SK-N-SH (cell line): ENCODE measurements at regions not wholly inside any gene's neighbourhood (a gene's known extent, or its start where the extent isn't known, plus 50 kb on each side); places are given as distances from the start of the nearest gene placed in this dataset.

ENCODE experiments used
- CTCF ChIA-PET: fragments of 300-600, 350-600 bp; formaldehyde crosslinking; extraction: SDS; loops from one replicate; lab custom pipeline; 2021; lab: Yijun Ruan, JAX
- POLR2A ChIA-PET: fragments of 350-600 bp; sonication (Branson Sonifier 250); formaldehyde crosslinking; extraction: SDS; loops from one replicate; lab custom pipeline; 2020; ENCODE audit warnings: antibody characterized with exemption, inconsistent platforms; lab: Yijun Ruan, JAX
- DNase-seq: peaks from one replicate; pipeline ENCODE4 v3.0.0; 2012
- H2AFZ ChIP-seq: fragments of 200-600 bp; sonication (generic); 2 replicates; pipeline ENCODE4 v1.8.1; 2016; ENCODE audit warnings: antibody characterized with exemption, mild to moderate bottlenecking, low read depth
- H3F3A ChIP-seq: fragments of 200-600 bp; sonication (generic); replicated peaks from 2 replicates; pipeline ENCODE3; 2016; ENCODE audit warnings: antibody characterized with exemption, mild to moderate bottlenecking; ENCODE audit not compliant: insufficient read depth
- H3K27ac ChIP-seq, 2 experiments: fragments of 200-500 bp in 1 of 2; fragments of 200-600 bp in 1 of 2; sonication (Bioruptor generic) in 1 of 2; sonication (generic), shearing (Covaris generic) in 1 of 2; 2 replicates each; pipeline versions ENCODE4 v1.5.1 to v1.6.1; 2014 to 2016; ENCODE audit warnings: low read depth in 2 of 2, inconsistent platforms in 1 of 2, low read length in 1 of 2, mild to moderate bottlenecking in 1 of 2, mixed read lengths in 1 of 2
- H3K27me3 ChIP-seq: fragments of 200-600 bp; sonication (generic), shearing (Covaris generic); 2 replicates; pipeline ENCODE4 v1.6.1; 2016; ENCODE audit warnings: mixed run types; ENCODE audit not compliant: insufficient read depth
- H3K36me3 ChIP-seq, 2 experiments: fragments of 200-500 bp in 1 of 2; fragments of 200-600 bp in 1 of 2; sonication (Bioruptor generic) in 1 of 2; sonication (generic) in 1 of 2; replicated peaks in 1 of 2; 2 replicates each; pipeline versions ENCODE3 to v1.5.1; 2014 to 2016; ENCODE audit warnings: low read length in 1 of 2, mild to moderate bottlenecking in 1 of 2; ENCODE audit not compliant: insufficient read depth in 2 of 2, control insufficient read depth in 1 of 2
- H3K4me1 ChIP-seq, 2 experiments: fragments of 200-500 bp in 1 of 2; fragments of 200-600 bp in 1 of 2; sonication (Bioruptor generic) in 1 of 2; sonication (generic), shearing (Covaris generic) in 1 of 2; 2 replicates each; pipeline versions ENCODE4 v1.5.1 to v1.6.1; 2014 to 2016; ENCODE audit warnings: low read depth in 1 of 2, low read length in 1 of 2, mixed run types in 1 of 2; ENCODE audit not compliant: insufficient read depth in 2 of 2, control insufficient read depth in 1 of 2
- H3K4me2 ChIP-seq: fragments of 200-600 bp; sonication (generic), shearing (Covaris generic); 2 replicates; pipeline ENCODE4 v1.6.1; 2017; ENCODE audit warnings: mixed run types
- H3K4me3 ChIP-seq, 2 experiments: fragments of 200-500 bp in 1 of 2; fragments of 200-600 bp in 1 of 2; sonication (Bioruptor generic) in 1 of 2; sonication (generic), shearing (Covaris generic) in 1 of 2; 2 replicates each; pipeline versions ENCODE4 v1.5.1 to v1.8.1; 2014 to 2016; ENCODE audit warnings: low read depth in 2 of 2, inconsistent platforms in 1 of 2, low read length in 1 of 2, mild to moderate bottlenecking in 1 of 2, mixed read lengths in 1 of 2, moderate library complexity in 1 of 2
- H3K79me2 ChIP-seq: fragments of 200-600 bp; sonication (generic); 2 replicates; pipeline ENCODE4 v1.8.1; 2017; ENCODE audit warnings: mild to moderate bottlenecking; ENCODE audit not compliant: insufficient read depth
- H3K9ac ChIP-seq: fragments of 200-600 bp; sonication (generic); 2 replicates; pipeline ENCODE4 v1.6.1; 2017; ENCODE audit warnings: mixed run types
- H3K9me2 ChIP-seq: fragments of 200-600 bp; sonication (generic); 2 replicates; pipeline ENCODE4 v1.6.1; 2017; ENCODE audit warnings: mixed run types
- H3K9me3 ChIP-seq: fragments of 200-600 bp; sonication (generic); 2 replicates; pipeline ENCODE4 v1.6.1; 2017; ENCODE audit warnings: mixed run types, mild to moderate bottlenecking, moderate library complexity
- H4K20me1 ChIP-seq: fragments of 200-600 bp; sonication (generic); 2 replicates; pipeline ENCODE4 v1.6.1; 2017; ENCODE audit warnings: mild to moderate bottlenecking, mixed run types; ENCODE audit not compliant: insufficient read depth
- ELF1 ChIP-seq: IDR thresholded peaks from 2 replicates; pipeline ENCODE4 v1.4.0; 2012
- FOSL2 ChIP-seq: IDR thresholded peaks from 2 replicates; pipeline ENCODE4 v1.4.0; 2012; ENCODE audit warnings: low read depth, mild to moderate bottlenecking, moderate library complexity, borderline replicate concordance
- FOXM1 ChIP-seq: IDR thresholded peaks from 2 replicates; pipeline ENCODE4 v1.4.0; 2012; ENCODE audit warnings: low read depth, mild to moderate bottlenecking
- GATA2 ChIP-seq: sonication (generic); formaldehyde crosslinking; IDR thresholded peaks from 2 replicates; pipeline ENCODE4 v1.5.0; 2020; ENCODE audit warnings: mild to moderate bottlenecking, missing genetic modification reagents
- JUND ChIP-seq: IDR thresholded peaks from 2 replicates; pipeline ENCODE4 v1.4.0; 2012
- MEF2A ChIP-seq: IDR thresholded peaks from 2 replicates; pipeline ENCODE4 v1.4.0; 2012; ENCODE audit warnings: low read depth, borderline replicate concordance
- NFIC ChIP-seq: IDR thresholded peaks from 2 replicates; pipeline ENCODE4 v1.4.0; 2012; ENCODE audit warnings: borderline replicate concordance
- POLR2AphosphoS5 ChIP-seq: IDR thresholded peaks from 2 replicates; pipeline ENCODE4 v1.6.1; 2012; ENCODE audit warnings: low read depth, low read length
- RAD21 ChIP-seq: IDR thresholded peaks from 2 replicates; pipeline ENCODE4 v1.6.1; 2012; ENCODE audit warnings: mild to moderate bottlenecking, low read length
- RFX5 ChIP-seq: IDR thresholded peaks from 2 replicates; pipeline ENCODE4 v1.6.1; 2012; ENCODE audit warnings: mild to moderate bottlenecking, improper control_type of control experiment, low read length
- RXRA ChIP-seq: IDR thresholded peaks from 2 replicates; pipeline ENCODE4 v1.4.0; 2012; ENCODE audit warnings: low read depth, mild to moderate bottlenecking, borderline replicate concordance
- SIN3A ChIP-seq: IDR thresholded peaks from 2 replicates; pipeline ENCODE4 v1.6.1; 2012; ENCODE audit warnings: low read depth, mild to moderate bottlenecking, low read length, moderate library complexity, borderline replicate concordance
- SMC3 ChIP-seq: IDR thresholded peaks from 2 replicates; pipeline ENCODE4 v1.6.1; 2012; ENCODE audit warnings: low read depth, low read length, improper control_type of control experiment
- TAF1 ChIP-seq: IDR thresholded peaks from 2 replicates; pipeline ENCODE4 v1.6.1; 2012; ENCODE audit warnings: low read depth, mild to moderate bottlenecking, low read length, moderate library complexity, borderline replicate concordance
- TCF12 ChIP-seq: IDR thresholded peaks from 2 replicates; pipeline ENCODE4 v1.4.0; 2012
- YY1 ChIP-seq: IDR thresholded peaks from 2 replicates; pipeline ENCODE4 v1.4.0; 2012; ENCODE audit warnings: low read depth, mild to moderate bottlenecking
- TF ChIP-seq, protein P1 (sequence below): IDR thresholded peaks from 2 replicates; pipeline ENCODE4 v1.6.1; 2012; ENCODE audit warnings: mild to moderate bottlenecking, low read depth, low read length, moderate library complexity
- TF ChIP-seq, protein P2 (sequence below): fragments of 150-350 bp; IDR thresholded peaks from 2 replicates; pipeline ENCODE4 v1.6.1; 2016; ENCODE audit warnings: mild to moderate bottlenecking, low read depth, low read length
- TF ChIP-seq, protein P3 (sequence below): fragments of 200-600 bp; sonication (generic); IDR thresholded peaks from 2 replicates; pipeline ENCODE4 v1.6.1; 2017; ENCODE audit warnings: antibody characterized with exemption, mild to moderate bottlenecking, moderate library complexity
- TF ChIP-seq, protein P4 (sequence below): IDR thresholded peaks from 2 replicates; pipeline ENCODE4 v1.4.0; 2012; ENCODE audit warnings: low read depth, borderline replicate concordance
- TF ChIP-seq, protein P5 (sequence below): IDR thresholded peaks from 2 replicates; pipeline ENCODE4 v1.4.0; 2012; ENCODE audit warnings: low read depth

DNA sequence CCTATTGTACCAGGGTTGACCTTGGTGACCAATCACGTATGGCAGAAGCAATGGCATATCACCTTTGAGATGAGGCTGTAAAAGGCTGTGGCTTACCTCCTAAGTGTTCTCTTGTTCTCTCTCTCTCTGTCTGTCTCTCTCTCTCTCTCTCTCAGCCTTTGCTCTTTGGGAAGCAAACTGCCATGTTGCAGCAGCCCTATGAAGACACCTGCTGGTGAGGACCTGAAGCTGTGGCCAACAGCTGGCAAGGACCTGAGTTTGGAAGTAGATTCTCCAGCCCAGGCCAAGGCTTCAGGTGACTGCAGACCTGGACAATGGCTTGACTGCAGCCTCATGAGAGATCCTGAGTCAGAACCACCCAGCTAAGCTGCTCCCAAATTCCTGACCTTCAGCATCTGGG is 161.4 kb downstream of the GPAM start (continued):
- TF ChIP-seq JUND (no peak), ELF1 (no peak)

DNA sequence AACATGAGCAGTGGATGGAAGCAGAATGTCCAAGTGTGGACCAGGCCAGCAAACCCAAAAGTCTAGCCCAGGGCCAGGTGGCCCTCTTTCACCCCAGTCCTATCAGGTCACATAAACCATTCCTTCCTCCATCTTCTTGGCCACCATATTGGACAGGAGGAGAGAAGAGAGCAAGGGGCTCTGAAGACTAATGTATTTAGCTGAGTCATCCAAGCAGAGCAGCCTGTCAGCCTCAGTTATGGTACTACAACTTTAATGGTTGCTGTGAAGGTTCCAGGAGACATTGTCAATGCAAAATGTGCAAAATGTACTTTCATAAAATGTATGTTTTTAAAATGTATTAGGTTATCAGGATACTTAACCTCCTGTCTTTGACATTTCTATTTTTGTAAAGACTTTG is 159.5 kb downstream of the GPAM start:
- H3F3A ChIP-seq: no peaks in the 10 kb centered on the region
- no peaks in the 10 kb centered on the region for H4K20me1 ChIP-seq
- H3K9me3 ChIP-seq: no peaks in the 10 kb centered on the region
- TF ChIP-seq, protein P1, sequence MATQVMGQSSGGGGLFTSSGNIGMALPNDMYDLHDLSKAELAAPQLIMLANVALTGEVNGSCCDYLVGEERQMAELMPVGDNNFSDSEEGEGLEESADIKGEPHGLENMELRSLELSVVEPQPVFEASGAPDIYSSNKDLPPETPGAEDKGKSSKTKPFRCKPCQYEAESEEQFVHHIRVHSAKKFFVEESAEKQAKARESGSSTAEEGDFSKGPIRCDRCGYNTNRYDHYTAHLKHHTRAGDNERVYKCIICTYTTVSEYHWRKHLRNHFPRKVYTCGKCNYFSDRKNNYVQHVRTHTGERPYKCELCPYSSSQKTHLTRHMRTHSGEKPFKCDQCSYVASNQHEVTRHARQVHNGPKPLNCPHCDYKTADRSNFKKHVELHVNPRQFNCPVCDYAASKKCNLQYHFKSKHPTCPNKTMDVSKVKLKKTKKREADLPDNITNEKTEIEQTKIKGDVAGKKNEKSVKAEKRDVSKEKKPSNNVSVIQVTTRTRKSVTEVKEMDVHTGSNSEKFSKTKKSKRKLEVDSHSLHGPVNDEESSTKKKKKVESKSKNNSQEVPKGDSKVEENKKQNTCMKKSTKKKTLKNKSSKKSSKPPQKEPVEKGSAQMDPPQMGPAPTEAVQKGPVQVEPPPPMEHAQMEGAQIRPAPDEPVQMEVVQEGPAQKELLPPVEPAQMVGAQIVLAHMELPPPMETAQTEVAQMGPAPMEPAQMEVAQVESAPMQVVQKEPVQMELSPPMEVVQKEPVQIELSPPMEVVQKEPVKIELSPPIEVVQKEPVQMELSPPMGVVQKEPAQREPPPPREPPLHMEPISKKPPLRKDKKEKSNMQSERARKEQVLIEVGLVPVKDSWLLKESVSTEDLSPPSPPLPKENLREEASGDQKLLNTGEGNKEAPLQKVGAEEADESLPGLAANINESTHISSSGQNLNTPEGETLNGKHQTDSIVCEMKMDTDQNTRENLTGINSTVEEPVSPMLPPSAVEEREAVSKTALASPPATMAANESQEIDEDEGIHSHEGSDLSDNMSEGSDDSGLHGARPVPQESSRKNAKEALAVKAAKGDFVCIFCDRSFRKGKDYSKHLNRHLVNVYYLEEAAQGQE: no peak
- TF ChIP-seq MEF2A (no peak), RXRA (no peak), TCF12 (no peak), RFX5 (no peak), POLR2AphosphoS5 (no peak), TAF1 (no peak), GATA2 (CRISPR knock-in tag) (no peak), NFIC (no peak), SMC3 (no peak), FOSL2 (no peak), SIN3A (no peak), FOXM1 (no peak), YY1 (no peak), RAD21 (no peak)
- TF ChIP-seq, protein P2, sequence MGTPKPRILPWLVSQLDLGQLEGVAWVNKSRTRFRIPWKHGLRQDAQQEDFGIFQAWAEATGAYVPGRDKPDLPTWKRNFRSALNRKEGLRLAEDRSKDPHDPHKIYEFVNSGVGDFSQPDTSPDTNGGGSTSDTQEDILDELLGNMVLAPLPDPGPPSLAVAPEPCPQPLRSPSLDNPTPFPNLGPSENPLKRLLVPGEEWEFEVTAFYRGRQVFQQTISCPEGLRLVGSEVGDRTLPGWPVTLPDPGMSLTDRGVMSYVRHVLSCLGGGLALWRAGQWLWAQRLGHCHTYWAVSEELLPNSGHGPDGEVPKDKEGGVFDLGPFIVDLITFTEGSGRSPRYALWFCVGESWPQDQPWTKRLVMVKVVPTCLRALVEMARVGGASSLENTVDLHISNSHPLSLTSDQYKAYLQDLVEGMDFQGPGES: no peak
- TF ChIP-seq, protein P3, sequence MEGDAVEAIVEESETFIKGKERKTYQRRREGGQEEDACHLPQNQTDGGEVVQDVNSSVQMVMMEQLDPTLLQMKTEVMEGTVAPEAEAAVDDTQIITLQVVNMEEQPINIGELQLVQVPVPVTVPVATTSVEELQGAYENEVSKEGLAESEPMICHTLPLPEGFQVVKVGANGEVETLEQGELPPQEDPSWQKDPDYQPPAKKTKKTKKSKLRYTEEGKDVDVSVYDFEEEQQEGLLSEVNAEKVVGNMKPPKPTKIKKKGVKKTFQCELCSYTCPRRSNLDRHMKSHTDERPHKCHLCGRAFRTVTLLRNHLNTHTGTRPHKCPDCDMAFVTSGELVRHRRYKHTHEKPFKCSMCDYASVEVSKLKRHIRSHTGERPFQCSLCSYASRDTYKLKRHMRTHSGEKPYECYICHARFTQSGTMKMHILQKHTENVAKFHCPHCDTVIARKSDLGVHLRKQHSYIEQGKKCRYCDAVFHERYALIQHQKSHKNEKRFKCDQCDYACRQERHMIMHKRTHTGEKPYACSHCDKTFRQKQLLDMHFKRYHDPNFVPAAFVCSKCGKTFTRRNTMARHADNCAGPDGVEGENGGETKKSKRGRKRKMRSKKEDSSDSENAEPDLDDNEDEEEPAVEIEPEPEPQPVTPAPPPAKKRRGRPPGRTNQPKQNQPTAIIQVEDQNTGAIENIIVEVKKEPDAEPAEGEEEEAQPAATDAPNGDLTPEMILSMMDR: no peak
- TF ChIP-seq, protein P4, sequence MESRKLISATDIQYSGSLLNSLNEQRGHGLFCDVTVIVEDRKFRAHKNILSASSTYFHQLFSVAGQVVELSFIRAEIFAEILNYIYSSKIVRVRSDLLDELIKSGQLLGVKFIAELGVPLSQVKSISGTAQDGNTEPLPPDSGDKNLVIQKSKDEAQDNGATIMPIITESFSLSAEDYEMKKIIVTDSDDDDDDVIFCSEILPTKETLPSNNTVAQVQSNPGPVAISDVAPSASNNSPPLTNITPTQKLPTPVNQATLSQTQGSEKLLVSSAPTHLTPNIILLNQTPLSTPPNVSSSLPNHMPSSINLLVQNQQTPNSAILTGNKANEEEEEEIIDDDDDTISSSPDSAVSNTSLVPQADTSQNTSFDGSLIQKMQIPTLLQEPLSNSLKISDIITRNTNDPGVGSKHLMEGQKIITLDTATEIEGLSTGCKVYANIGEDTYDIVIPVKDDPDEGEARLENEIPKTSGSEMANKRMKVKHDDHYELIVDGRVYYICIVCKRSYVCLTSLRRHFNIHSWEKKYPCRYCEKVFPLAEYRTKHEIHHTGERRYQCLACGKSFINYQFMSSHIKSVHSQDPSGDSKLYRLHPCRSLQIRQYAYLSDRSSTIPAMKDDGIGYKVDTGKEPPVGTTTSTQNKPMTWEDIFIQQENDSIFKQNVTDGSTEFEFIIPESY: no peak
- TF ChIP-seq, protein P5, sequence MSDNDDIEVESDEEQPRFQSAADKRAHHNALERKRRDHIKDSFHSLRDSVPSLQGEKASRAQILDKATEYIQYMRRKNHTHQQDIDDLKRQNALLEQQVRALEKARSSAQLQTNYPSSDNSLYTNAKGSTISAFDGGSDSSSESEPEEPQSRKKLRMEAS: no peak
- H3K9ac ChIP-seq: no peak overlapping the region
- ChIA-PET POLR2A (no interaction called here), CTCF (interaction anchor here (1.0 kb wide), 1 partner anchor 113 kb away, joined by 4 read pairs; no protein-coding TSS in a partner anchor)
- H3K9me2 ChIP-seq: no peaks in the 10 kb centered on the region
- no peak overlapping the region for H2AFZ ChIP-seq
- no peak for DNase-seq
- no peaks in the 10 kb centered on the region for H3K79me2 ChIP-seq
- no peak overlapping the region for H3K27ac ChIP-seq
- H3K36me3 ChIP-seq: no peaks in the 10 kb centered on the region
- no peaks in the 10 kb centered on the region for H3K27me3 ChIP-seq
- no peak overlapping the region for H3K4me3 ChIP-seq
- H3K4me1 ChIP-seq: peaks cover 0 to 5% of the 10 kb centered on the region in 2 experiments; a peak in 2 of 4 replicates
- H3K4me2 ChIP-seq: no peak overlapping the region
